GM21526 (cell line): ENCODE measurements at regions not wholly inside any gene's neighbourhood (a gene's known extent, or its start where the extent isn't known, plus 50 kb on each side); places are given as distances from the start of the nearest gene placed in this dataset.
"Not testable (repeated sequence)": the region's sequence is repeated elsewhere in the genome, so short reads cannot be mapped to it uniquely, and the experiment has no call there.

Experiments used
- ATAC-seq: cut with Tn5 transposase; IDR thresholded peaks from one replicate; pipeline ENCODE4 v1.9.1; 2021; ENCODE audit warnings: moderate library complexity; ENCODE audit not compliant: unreplicated experiment, low FRiP score

GRCh38 chr13:80972857-80973478, 632.0 kb upstream of the SPRY2 start:
- no peak for ATAC-seq

GRCh38 chr13:80965097-80965496, 624.2 kb upstream of the SPRY2 start:
- no peak for ATAC-seq

GRCh38 chr13:80962855-80963254, 621.9 kb upstream of the SPRY2 start:
- no peak for ATAC-seq

- no peak for ATAC-seq
Measured at GRCh38 chr13:80962173-80962572, 621.2 kb upstream of the SPRY2 start.

GRCh38 chr13:80957019-80957655, 616.2 kb upstream of the SPRY2 start:
- ATAC-seq = no peak

- no peak for ATAC-seq
Measured at GRCh38 chr13:80955501-80955900, 614.6 kb upstream of the SPRY2 start.

- no peak for ATAC-seq
Measured at GRCh38 chr13:80952158-80952557, 611.2 kb upstream of the SPRY2 start.

- no peak for ATAC-seq
Measured at GRCh38 chr13:80946008-80946802, 605.3 kb upstream of the SPRY2 start.

GRCh38 chr13:80945328-80945727, 604.4 kb upstream of the SPRY2 start:
- ATAC-seq = no peak

- no peak for ATAC-seq
Measured at GRCh38 chr13:80939581-80939980, 598.7 kb upstream of the SPRY2 start.

- ATAC-seq = no peak
Measured at GRCh38 chr13:80931766-80932165, 590.8 kb upstream of the SPRY2 start.

GRCh38 chr13:80931118-80931517, 590.2 kb upstream of the SPRY2 start:
- ATAC-seq = no peak

GRCh38 chr13:80928241-80928640, 587.3 kb upstream of the SPRY2 start:
- ATAC-seq = no peak

GRCh38 chr13:80926024-80926423, 585.1 kb upstream of the SPRY2 start:
- not testable (repeated sequence) for ATAC-seq

- ATAC-seq = no peak
Measured at GRCh38 chr13:80924596-80924995, 583.7 kb upstream of the SPRY2 start.

- no peak for ATAC-seq
Measured at GRCh38 chr13:80923907-80924306, 583.0 kb upstream of the SPRY2 start.

GRCh38 chr13:80921971-80922370, 581.0 kb upstream of the SPRY2 start:
- ATAC-seq = no peak

- no peak for ATAC-seq
Measured at GRCh38 chr13:80921541-80921940, 580.6 kb upstream of the SPRY2 start.

- ATAC-seq = no peak
Measured at GRCh38 chr13:80906860-80907259, 565.9 kb upstream of the SPRY2 start.

GRCh38 chr13:80904386-80904785, 563.5 kb upstream of the SPRY2 start:
- no peak for ATAC-seq

GRCh38 chr13:80903911-80904310, 563.0 kb upstream of the SPRY2 start:
- no peak for ATAC-seq

GRCh38 chr13:80901530-80901929, 560.6 kb upstream of the SPRY2 start:
- ATAC-seq = no peak
